GM18499 (cell line): ENCODE measurements at regions not wholly inside any gene's neighbourhood (a gene's known extent, or its start where the extent isn't known, plus 50 kb on each side); places are given as distances from the start of the nearest gene placed in this dataset.

ENCODE experiments used
- ATAC-seq: cut with Tn5 transposase; IDR thresholded peaks from one replicate; pipeline ENCODE4 v1.9.1; 2021; ENCODE audit warnings: moderate number of reproducible peaks; ENCODE audit not compliant: insufficient read depth, unreplicated experiment

DNA sequence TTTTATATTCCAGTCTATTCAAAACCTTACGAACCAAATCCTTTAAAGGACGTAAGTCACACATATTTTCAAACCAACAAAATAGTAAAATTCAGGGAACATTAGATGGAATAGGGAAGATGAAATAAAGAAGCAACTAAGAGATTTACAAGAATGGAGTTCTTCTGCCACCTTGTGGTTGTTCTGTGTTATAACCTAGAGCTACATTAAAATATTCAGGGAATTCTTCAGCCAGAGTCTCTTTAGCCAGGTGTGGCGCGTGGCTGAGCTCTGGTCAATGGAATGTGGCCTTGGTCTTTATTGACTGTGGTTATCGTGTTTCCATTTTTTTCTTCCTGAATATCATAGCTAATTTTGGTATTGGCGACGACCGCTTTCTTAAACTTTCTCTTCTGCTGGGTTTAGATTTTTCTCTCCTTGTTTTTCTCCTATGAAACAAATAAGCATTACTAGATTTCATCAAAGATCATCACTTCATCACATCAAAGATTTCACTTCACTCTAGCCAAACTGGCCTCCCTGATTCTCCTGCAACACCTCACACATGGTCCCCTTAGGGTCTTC lies 221.3 kb downstream of the MRPL39 start:
- no peak for ATAC-seq

DNA sequence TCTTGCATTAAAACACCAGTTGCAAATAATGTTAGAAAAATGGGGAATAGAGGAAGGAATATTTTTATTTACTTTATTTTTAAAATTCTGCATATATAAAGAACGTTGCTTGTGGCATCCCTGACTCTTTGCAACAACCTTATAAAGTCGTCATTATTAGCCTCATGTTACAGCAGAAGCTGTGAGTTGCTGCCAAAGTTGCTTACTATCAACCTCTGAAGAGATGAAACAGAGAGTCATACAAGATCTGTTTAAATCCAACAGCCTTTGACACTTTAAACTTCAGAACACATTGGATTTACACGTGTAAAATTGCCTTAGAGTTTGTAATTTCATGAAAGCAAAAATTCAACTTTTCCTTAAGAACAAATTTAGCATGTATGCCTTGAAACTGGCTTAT lies 221.9 kb downstream of the MRPL39 start:
- no peak for ATAC-seq

GRCh38 chr21:25384782-25385181 lies 222.5 kb downstream of the MRPL39 start:
- ATAC-seq, result no peak

GRCh38 chr21:25383545-25383944 lies 223.7 kb downstream of the MRPL39 start:
- ATAC-seq, result no peak

DNA sequence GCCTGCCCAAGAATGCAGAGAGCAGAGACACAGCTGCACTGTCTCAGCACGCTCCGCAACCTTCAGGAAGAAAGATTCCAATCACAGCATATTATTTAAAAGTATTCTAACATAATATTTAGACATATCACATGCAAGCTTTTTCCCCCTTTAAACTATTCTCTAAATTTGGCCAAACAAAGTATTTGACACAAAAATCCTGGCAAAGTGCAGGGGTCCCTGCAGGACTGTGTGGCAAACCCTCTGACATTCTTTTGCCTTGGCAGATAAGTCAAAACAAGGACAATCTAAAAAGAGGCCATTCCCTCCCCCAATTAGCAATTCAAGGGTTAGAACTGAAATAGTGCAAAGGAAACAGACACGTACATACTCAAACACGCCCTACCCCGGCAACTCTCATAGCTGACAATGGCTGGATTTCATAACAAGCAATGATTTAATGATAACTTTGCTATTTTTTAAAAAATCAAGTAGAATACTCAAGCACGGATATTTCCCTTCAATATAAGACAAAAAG lies 225.3 kb downstream of the MRPL39 start:
- no peak for ATAC-seq

DNA sequence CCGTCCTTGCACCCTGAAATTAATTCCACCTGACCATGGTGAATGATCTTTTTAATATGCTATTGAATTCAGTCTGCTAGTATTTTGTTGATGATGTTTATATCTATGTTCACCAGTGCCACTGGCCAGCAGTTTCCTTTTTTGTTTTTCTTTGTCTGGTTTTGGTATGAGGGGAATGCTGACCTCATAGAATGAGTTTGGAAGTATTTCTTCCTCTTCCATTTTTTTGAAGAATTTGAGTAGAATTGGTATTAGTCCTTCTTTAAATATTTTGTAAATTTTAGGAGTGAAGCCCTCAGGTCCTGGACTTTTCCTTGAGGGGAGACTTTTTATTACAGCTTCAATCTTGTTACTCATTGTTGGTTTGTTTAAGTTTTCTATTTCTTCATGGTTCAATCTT lies 231.6 kb downstream of the MRPL39 start:
- ATAC-seq, result no peak

- no peak for ATAC-seq
Observed at GRCh38 chr21:25373126-25374082, 233.9 kb downstream of the MRPL39 start.

DNA sequence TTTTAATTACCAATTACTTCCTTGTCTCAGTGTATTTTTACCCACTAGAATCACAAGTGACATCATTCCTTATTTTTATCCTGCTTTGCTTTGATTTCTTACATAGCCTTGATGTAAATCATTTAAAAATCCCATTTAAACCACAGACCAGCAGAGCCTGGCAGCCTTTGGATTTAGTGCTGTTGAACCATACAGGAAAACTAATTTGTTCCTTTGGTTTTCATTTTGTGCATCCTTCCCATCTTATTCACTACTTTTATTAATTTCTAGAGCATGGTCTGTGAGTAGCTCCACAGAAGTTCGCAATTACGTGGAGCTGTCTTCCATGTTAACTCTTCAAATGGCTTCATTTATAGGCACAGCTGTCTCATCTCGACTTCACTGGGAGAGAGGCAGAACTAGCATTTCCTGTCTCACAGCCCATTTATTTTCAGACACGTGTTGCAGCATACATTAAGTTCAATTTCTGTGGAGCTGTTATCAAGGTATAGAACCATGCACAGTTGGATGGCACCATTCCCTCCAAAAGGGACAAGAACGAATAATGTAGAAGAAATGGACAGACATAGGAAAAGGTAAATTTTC lies 235.3 kb downstream of the MRPL39 start:
- no peak for ATAC-seq

- no peak for ATAC-seq
Observed at GRCh38 chr21:25370311-25370744, 237.0 kb downstream of the MRPL39 start.

DNA sequence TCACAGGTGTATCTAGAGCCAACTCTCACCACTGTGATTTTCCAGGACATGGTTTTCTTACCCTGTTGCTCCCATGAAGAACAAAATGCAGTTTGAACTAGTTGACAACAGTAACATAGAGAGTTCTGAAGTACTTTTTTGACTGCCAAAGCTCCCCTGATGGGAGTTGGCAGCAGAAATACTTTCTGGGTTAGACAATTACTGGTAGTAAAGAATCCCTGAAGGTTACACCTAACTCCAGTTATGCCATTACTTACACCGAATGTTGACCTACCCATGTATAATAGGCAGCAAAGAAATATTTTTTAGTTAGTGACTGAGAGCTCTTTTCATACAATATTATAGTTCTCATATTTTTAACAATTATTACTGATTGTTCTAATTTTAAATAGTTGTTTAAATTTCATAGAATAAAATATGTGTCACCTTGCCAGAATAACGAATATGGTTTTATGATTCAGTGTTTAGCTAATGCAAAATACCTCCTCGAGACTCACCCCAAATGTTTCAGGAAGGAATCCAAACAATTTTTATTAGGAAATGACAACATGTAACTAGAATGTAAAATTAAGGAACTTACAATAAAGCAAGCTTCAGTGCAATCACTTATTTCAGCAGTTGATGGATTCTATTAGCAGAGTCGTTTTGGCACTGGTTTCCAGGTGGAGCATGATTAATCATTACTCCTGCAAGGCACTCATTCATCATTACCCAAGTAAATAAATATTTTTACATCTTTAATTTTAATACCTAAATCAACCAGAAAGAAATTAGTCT lies 237.6 kb downstream of the MRPL39 start:
- ATAC-seq, result no peak

DNA sequence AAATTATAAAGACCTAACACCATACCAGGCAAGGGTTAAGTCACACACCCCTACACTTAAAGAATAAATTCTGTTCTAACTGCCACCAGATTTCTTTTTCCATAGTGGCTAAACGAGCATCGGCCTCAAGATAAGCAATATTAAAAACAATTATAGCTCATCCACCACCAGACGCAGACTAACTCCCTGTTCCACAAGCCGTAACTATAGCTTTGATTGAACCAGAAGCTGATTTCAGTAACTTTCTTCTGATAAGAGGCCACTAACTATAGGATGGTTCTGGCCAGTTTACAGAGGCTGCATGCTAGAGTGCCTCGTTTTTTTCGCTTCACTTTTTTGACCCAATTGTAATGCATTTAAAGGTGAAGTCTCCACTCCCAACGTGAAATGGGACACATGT lies 238.8 kb downstream of the MRPL39 start:
- ATAC-seq, result no peak

GRCh38 chr21:25366116-25366515 lies 241.2 kb downstream of the MRPL39 start:
- no peak for ATAC-seq

DNA sequence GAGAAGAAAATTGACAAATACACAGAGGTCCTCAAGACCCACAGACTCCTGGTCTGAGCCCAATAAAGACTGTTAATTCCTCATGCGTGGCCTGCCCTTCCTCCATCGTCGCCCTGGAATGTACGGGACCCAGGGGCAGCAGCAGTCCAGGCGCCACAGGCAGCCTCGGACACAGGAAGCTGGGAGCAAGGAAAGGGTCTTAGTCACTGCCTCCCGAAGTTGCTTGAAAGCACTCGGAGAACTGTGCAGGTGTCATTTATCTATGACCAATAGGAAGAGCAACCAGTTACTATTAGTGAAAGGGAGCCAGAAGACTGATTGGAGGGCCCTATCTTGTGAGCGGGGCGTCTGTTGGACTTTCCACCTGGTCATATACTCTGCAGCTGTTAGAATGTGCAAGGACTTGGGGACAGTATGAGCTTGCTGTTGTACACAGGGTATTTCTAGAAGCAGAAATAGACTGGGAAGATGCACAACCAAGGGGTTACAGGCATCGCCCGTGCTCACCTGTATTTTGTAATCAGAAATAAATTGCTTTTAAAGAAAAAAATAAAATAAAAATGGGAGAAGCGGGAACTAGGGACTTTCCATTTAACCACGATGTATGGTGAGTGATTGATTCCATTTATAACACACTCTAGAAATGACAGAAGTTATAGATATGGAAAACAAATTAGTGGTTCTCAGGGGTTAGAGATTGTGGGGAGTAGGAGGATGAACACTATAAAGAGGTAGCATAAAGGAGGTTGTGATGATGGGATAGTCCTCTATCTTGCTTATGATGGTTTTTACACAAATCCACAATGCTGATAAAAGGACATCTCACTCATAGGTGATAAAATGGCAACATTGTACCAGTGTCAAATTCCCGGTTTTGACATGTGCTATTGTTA lies 244.7 kb downstream of the MRPL39 start:
- no peak for ATAC-seq

DNA sequence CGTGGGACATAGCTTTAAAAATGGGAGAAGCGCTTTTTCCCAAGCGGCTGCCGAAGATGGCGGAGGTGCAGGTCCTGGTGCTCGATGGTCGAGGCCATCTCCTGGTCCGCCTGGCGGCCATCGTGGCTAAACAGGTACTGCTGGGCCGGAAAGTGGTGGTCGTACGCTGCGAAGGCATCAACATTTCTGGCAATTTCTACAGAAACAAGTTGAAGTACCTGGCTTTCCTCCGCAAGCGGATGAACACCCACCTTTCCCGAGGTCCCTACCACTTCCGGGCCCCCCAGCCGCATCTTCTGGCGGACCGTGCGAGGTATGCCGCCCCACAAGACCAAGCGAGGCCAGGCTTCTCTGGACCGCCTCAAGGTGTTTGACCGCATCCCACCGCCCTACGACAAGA lies 245.5 kb downstream of the MRPL39 start:
- no peak for ATAC-seq

- no peak for ATAC-seq
Observed at GRCh38 chr21:25361097-25361496, 246.2 kb downstream of the MRPL39 start.

DNA sequence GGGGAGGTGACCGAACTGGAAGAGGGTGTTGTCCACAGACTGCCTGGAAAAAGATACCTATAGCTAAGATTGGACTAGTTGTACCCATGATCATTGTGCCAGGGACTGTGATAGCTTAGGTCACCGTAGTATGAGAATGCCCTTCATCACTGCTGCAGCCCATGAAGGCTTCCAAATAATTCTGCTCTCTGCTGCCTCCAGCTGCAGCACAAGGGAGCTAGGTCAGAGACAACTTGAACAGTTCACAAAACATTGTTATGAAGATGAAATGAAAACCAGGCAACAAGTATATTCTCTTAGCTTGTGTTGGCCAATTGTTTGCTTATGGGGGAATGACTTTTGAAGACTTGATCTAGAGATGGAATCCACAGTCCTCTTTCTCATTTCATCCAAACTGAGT lies 246.7 kb downstream of the MRPL39 start:
- ATAC-seq, result no peak

DNA sequence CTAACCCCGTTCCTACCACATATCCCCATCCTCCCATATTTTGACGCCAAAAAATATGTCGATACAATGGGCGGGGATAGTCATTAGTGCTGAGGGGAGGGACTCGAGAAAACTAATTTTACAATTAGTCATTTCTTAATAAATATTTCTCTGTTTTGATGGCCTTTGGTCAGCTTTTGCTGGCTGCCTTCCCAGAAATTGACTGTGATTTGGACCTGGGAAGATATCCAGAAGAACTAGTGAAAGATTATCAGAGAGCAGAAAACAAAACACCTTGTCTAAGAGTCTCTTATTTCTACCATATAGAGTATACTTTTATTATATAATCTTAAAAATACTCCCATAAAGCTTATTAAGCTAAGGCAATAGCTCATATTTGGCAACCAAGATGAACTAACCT lies 247.6 kb downstream of the MRPL39 start:
- no peak for ATAC-seq

DNA sequence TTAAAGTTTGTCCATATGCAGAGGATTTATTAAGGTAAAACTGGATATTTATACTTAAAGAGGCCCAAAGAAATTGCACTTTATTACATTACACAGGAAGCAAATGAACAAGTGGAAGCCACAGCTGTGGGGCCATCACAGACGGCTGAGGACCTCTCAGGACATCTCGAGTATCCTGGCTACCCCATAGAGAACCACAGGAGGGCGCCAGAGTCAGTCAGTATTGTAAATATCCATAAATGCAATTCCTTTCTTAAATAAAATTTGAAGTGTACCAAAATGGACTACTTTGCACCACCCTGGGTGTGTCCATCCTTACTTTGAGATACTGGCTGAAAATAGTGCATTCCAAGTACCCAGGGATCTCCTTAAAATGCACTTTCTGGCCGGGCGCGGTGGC lies 257.2 kb downstream of the MRPL39 start:
- no peak for ATAC-seq

DNA sequence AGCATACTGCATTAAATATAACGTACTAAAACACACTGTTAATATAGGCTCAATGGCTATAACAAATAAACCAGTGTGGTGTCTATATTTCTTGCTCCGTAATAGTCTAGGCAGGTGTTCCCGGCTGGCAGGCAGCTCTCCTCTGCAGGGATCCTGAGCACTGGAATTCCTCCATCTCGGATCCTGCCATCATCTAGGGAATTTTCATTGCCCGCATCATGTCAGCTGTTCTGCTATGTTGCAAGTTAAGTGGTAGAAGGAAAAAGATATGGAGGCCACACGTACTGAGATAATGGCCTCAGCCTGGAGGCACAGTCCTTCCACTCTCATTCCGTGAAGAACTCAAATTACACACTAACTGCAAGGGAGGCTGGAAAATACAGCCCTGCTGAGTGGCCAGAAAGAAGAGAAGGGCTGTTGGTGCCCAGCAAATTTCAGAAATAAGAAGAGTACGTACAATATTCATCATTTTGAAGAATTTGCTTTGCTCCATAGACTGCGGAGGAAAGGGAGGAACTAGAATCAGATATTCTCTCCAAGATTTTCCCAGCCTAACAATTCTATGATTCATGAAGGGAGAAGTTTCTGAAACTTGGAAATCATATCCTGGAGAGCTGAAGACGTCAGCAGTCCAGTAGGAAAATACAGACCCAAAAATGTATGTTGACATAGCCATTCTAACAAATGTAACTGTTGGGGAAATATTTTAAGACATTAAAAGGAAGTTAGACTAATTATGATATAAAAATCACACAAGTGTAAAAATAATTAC lies 263.3 kb downstream of the MRPL39 start:
- ATAC-seq, result no peak
